Neural progenitor cell (in vitro differentiated cells): ENCODE measurements at regions not wholly inside any gene's neighbourhood (a gene's known extent, or its start where the extent isn't known, plus 50 kb on each side); places are given as distances from the start of the nearest gene placed in this dataset.

ENCODE experiments used
- DNase-seq: peaks from one replicate; pipeline ENCODE4 v3.0.0-alpha.2; 2016; ENCODE audit warnings: low spot score
- H2AFZ ChIP-seq: fragments of 200-600 bp; sonication (generic); replicated peaks from 2 replicates; pipeline ENCODE4 v1.6.1; 2016; ENCODE audit warnings: antibody characterized with exemption
- H3F3A ChIP-seq: fragments of 200-600 bp; sonication (generic); 2 replicates; pipeline ENCODE4 v1.6.1; 2016; ENCODE audit warnings: antibody characterized with exemption, low read depth
- H3K27ac ChIP-seq: fragments of 200-600 bp; sonication (generic); 2 replicates; pipeline ENCODE4 v1.5.1; 2016; ENCODE audit warnings: mild to moderate bottlenecking
- H3K27me3 ChIP-seq: fragments of 200-600 bp; sonication (generic); 2 replicates; pipeline ENCODE4 v1.6.1; 2016; ENCODE audit warnings: mild to moderate bottlenecking, moderate library complexity
- H3K36me3 ChIP-seq: fragments of 200-600 bp; sonication (generic); 2 replicates; pipeline ENCODE4 v1.5.1; 2016
- H3K4me1 ChIP-seq: fragments of 200-600 bp; sonication (generic); 2 replicates; pipeline ENCODE4 v1.6.1; 2016; ENCODE audit warnings: mixed run types
- H3K4me2 ChIP-seq: fragments of 200-600 bp; sonication (generic); 2 replicates; pipeline ENCODE4 v1.6.1; 2016
- H3K4me3 ChIP-seq: fragments of 200-600 bp; sonication (generic); 2 replicates; pipeline ENCODE4 v1.5.1; 2016
- H3K79me2 ChIP-seq: fragments of 200-600 bp; sonication (generic); 2 replicates; pipeline ENCODE4 v1.6.1; 2016; ENCODE audit warnings: low read depth
- H3K9ac ChIP-seq: fragments of 200-600 bp; sonication (generic); 2 replicates; pipeline ENCODE4 v1.6.1; 2016
- H3K9me3 ChIP-seq: fragments of 200-600 bp; sonication (generic); 2 replicates; pipeline ENCODE4 v1.5.1; 2016; ENCODE audit warnings: low read depth
- H4K20me1 ChIP-seq: fragments of 200-600 bp; sonication (generic); 2 replicates; pipeline ENCODE4 v1.6.1; 2016; ENCODE audit warnings: low read depth
- H3K27ac Mint-ChIP-seq: 3 replicates; pipeline ENCODE4 v1.8.0; 2021; ENCODE audit warnings: mixed read lengths
- H3K27me3 Mint-ChIP-seq: 2 replicates; pipeline ENCODE4 v1.8.0; 2022; ENCODE audit warnings: low read depth, mild to moderate bottlenecking, inconsistent platforms, moderate library complexity, mixed read lengths; ENCODE audit not compliant: insufficient read depth
- H3K36me3 Mint-ChIP-seq: 3 replicates; pipeline ENCODE4 v1.8.0; 2021; ENCODE audit warnings: mixed read lengths
- H3K4me1 Mint-ChIP-seq: 3 replicates; pipeline ENCODE4 v1.8.0; 2021; ENCODE audit warnings: mixed read lengths
- H3K4me3 Mint-ChIP-seq: 3 replicates; pipeline ENCODE4 v1.8.0; 2021; ENCODE audit warnings: mild to moderate bottlenecking, moderate library complexity, mixed read lengths
- H3K9me3 Mint-ChIP-seq: 3 replicates; pipeline ENCODE4 v1.8.0; 2020; ENCODE audit warnings: mixed read lengths
- EZH2 ChIP-seq: fragments of 200-600 bp; sonication (generic); IDR thresholded peaks from 2 replicates; pipeline ENCODE4 v1.6.1; 2017; ENCODE audit warnings: antibody characterized with exemption, mild to moderate bottlenecking, moderate library complexity
- EZH2phosphoT487 ChIP-seq: fragments of 200-600 bp; sonication (generic); IDR thresholded peaks from 2 replicates; pipeline ENCODE4 v1.6.1; 2017; ENCODE audit warnings: antibody characterized with exemption
- TF ChIP-seq, protein P1 (sequence below): fragments of 200-600 bp; sonication (generic); IDR thresholded peaks from 2 replicates; pipeline ENCODE4 v1.5.1; 2017; ENCODE audit warnings: antibody characterized with exemption, mild to moderate bottlenecking

GRCh38 chr11:91880660-91881059, 344.0 kb upstream of the FAT3 start:
- Histone ChIP-seq H3K36me3 (no peaks in the 10 kb centered on the region), H3F3A (no peaks in the 10 kb centered on the region), H3K9me3 (no peaks in the 10 kb centered on the region), H3K27ac (no peak overlapping the region), H3K4me1 (no peaks in the 10 kb centered on the region), H3K79me2 (no peaks in the 10 kb centered on the region), H3K27me3 (no peaks in the 10 kb centered on the region), H3K9ac (no peak overlapping the region), H3K4me2 (no peak overlapping the region), H2AFZ (peak overlapping the region; percentile 51), H4K20me1 (no peaks in the 10 kb centered on the region), H3K4me3 (no peak overlapping the region)
- Mint-ChIP-seq H3K9me3 (no peaks in the 10 kb centered on the region), H3K4me3 (no peak overlapping the region), H3K27ac (no peak overlapping the region), H3K36me3 (no peaks in the 10 kb centered on the region), H3K4me1 (no peaks in the 10 kb centered on the region), H3K27me3 (peaks cover 3% of the 10 kb centered on the region)
- TF ChIP-seq EZH2 (no peak), EZH2phosphoT487 (no peak)
- TF ChIP-seq, protein P1, sequence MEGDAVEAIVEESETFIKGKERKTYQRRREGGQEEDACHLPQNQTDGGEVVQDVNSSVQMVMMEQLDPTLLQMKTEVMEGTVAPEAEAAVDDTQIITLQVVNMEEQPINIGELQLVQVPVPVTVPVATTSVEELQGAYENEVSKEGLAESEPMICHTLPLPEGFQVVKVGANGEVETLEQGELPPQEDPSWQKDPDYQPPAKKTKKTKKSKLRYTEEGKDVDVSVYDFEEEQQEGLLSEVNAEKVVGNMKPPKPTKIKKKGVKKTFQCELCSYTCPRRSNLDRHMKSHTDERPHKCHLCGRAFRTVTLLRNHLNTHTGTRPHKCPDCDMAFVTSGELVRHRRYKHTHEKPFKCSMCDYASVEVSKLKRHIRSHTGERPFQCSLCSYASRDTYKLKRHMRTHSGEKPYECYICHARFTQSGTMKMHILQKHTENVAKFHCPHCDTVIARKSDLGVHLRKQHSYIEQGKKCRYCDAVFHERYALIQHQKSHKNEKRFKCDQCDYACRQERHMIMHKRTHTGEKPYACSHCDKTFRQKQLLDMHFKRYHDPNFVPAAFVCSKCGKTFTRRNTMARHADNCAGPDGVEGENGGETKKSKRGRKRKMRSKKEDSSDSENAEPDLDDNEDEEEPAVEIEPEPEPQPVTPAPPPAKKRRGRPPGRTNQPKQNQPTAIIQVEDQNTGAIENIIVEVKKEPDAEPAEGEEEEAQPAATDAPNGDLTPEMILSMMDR: no peak
- DNase-seq: no peak

- H3K9me3 Mint-ChIP-seq: no peaks in the 10 kb centered on the region
- H3K4me1 Mint-ChIP-seq: peaks cover 10% of the 10 kb centered on the region
- Histone ChIP-seq H3K36me3 (no peaks in the 10 kb centered on the region), H3K4me1 (no peaks in the 10 kb centered on the region), H2AFZ (no peak overlapping the region), H3K4me3 (no peak overlapping the region), H4K20me1 (no peaks in the 10 kb centered on the region), H3F3A (no peaks in the 10 kb centered on the region), H3K27me3 (no peaks in the 10 kb centered on the region), H3K9ac (no peak overlapping the region), H3K9me3 (no peaks in the 10 kb centered on the region), H3K79me2 (no peaks in the 10 kb centered on the region), H3K27ac (no peak overlapping the region), H3K4me2 (no peak overlapping the region)
- no peak for DNase-seq
- TF ChIP-seq, protein P1: no peak
- TF ChIP-seq EZH2phosphoT487 (no peak), EZH2 (no peak)
- no peak overlapping the region for H3K27ac Mint-ChIP-seq
- peaks cover 6% of the 10 kb centered on the region for H3K27me3 Mint-ChIP-seq
- no peak overlapping the region for H3K4me3 Mint-ChIP-seq
- H3K36me3 Mint-ChIP-seq: no peaks in the 10 kb centered on the region
These were observed 347.9 kb upstream of the FAT3 start for GRCh38 chr11:91876746-91877145.

- H3K4me2 ChIP-seq: no peak overlapping the region
These were observed 352.4 kb upstream of the FAT3 start for GRCh38 chr11:91872243-91872642.

More at GRCh38 chr11:91872243-91872642, 352.4 kb upstream of the FAT3 start:
- H3K4me1 ChIP-seq: peaks cover 17% of the 10 kb centered on the region
- H3K4me3 ChIP-seq: no peak overlapping the region
- DNase-seq: no peak
- no peaks in the 10 kb centered on the region for H3K9me3 ChIP-seq
- no peak overlapping the region for H3K27ac Mint-ChIP-seq
- peaks cover 5% of the 10 kb centered on the region for H3K27me3 Mint-ChIP-seq
- no peaks in the 10 kb centered on the region for H3K27me3 ChIP-seq
- H3K9me3 Mint-ChIP-seq: no peaks in the 10 kb centered on the region
- H3K79me2 ChIP-seq: no peaks in the 10 kb centered on the region
- no peak overlapping the region for H3K9ac ChIP-seq
- H4K20me1 ChIP-seq: no peaks in the 10 kb centered on the region
- H3F3A ChIP-seq: no peaks in the 10 kb centered on the region
- no peak for TF ChIP-seq EZH2
- TF ChIP-seq, protein P1: no peak
- no peak overlapping the region for H2AFZ ChIP-seq
- no peak overlapping the region for H3K27ac ChIP-seq
- H3K4me1 Mint-ChIP-seq: peaks cover 34% of the 10 kb centered on the region
- no peak overlapping the region for H3K4me3 Mint-ChIP-seq
- H3K36me3 Mint-ChIP-seq: no peaks in the 10 kb centered on the region
- no peaks in the 10 kb centered on the region for H3K36me3 ChIP-seq
